A549 (cell line): ENCODE measurements at regions not wholly inside any gene's neighbourhood (a gene's known extent, or its start where the extent isn't known, plus 50 kb on each side); places are given as distances from the start of the nearest gene placed in this dataset.

ENCODE experiments used
- ATAC-seq, 2 experiments: fragments of 200-7000 bp in 1 of 2; fragments of >200 bp in 1 of 2; cut with Nextera tagmentation in 1 of 2; cut with Tn5 transposase in 1 of 2; 3 replicates each; pipeline versions ENCODE4 v1.8.0 to v1.9.1; 2018 to 2020; ENCODE audit warnings: mild to moderate bottlenecking in 1 of 2, moderate library complexity in 1 of 2
- CTCF ChIA-PET: fragments of 300-600 bp; sonication (Branson Sonifier 250); formaldehyde crosslinking; extraction: SDS; loops from one replicate; lab custom pipeline; 2021; ENCODE audit warnings: antibody characterized with exemption, inconsistent platforms; lab: Yijun Ruan, JAX
- POLR2A ChIA-PET: fragments of 350-600 bp; formaldehyde crosslinking; extraction: SDS; loops from one replicate; lab custom pipeline; 2021; ENCODE audit warnings: antibody characterized with exemption, inconsistent platforms; lab: Yijun Ruan, JAX
- DNase-seq, 2 experiments: peaks; one replicate each; pipeline versions ENCODE4 v3.0.0 to v3.0.0-alpha.2; 2011 to 2016; ENCODE audit warnings: low read depth in 1 of 2, low spot score in 1 of 2
- FAIRE-seq: peaks from 2 replicates; lab custom pipeline; 2011; peaks lifted over from hg19 to GRCh38; lab: Jason Lieb, UNC
- H3K27ac ChIP-seq, 2 experiments: fragments of >200 bp; sonication (Bioruptor Twin); formaldehyde crosslinking; 3 replicates each; pipeline ENCODE4 v1.5.1; 2016 to 2017
- H3K4me1 ChIP-seq: fragments of >200 bp; sonication (Bioruptor Twin); formaldehyde crosslinking; 3 replicates; pipeline ENCODE4 v1.6.1; 2016
- H3K4me2 ChIP-seq: fragments of >200 bp; sonication (Bioruptor Twin); formaldehyde crosslinking; 3 replicates; pipeline ENCODE4 v1.6.1; 2016
- H3K4me3 ChIP-seq: fragments of >200 bp; sonication (Bioruptor Twin); formaldehyde crosslinking; 3 replicates; pipeline ENCODE4 v1.5.1; 2016
- H3K9me3 ChIP-seq: fragments of >200 bp; sonication (Bioruptor Twin); formaldehyde crosslinking; 3 replicates; pipeline ENCODE4 v1.6.1; 2016
- ATOH8 ChIP-seq: fragments of 250-450 bp; sonication (Bioruptor Pico); IDR thresholded peaks from 2 replicates; pipeline ENCODE4 v1.5.0; 2020; ENCODE audit warnings: low read depth, mild to moderate bottlenecking, moderate library complexity
- BHLHE40 ChIP-seq: IDR thresholded peaks from 2 replicates; pipeline ENCODE4 v1.6.1; 2012; ENCODE audit warnings: low read depth, low read length, inconsistent platforms
- CBX8 ChIP-seq: fragments of 200-600 bp; sonication (generic); IDR thresholded peaks from 2 replicates; pipeline ENCODE4 v1.6.1; 2016
- CHD4 ChIP-seq: fragments of 200-600 bp; sonication (generic); IDR thresholded peaks from 2 replicates; pipeline ENCODE4 v1.6.1; 2016; ENCODE audit warnings: antibody characterized with exemption, mild to moderate bottlenecking, borderline replicate concordance
- EHMT2 ChIP-seq: fragments of 200-600 bp; sonication (generic); IDR thresholded peaks from 2 replicates; pipeline ENCODE4 v1.6.1; 2016; ENCODE audit warnings: antibody characterized with exemption, low read depth, mild to moderate bottlenecking, moderate library complexity
- FOSB ChIP-seq: fragments of 250-450 bp; sonication (Bioruptor Pico); IDR thresholded peaks from 2 replicates; pipeline ENCODE4 v1.5.0; 2020; ENCODE audit warnings: mild to moderate bottlenecking, moderate library complexity
- FOXS1 ChIP-seq: fragments of 250-450 bp; sonication (Bioruptor Pico); IDR thresholded peaks from 2 replicates; pipeline ENCODE4 v1.5.0; 2020; ENCODE audit warnings: mild to moderate bottlenecking, moderate library complexity
- GATA3 ChIP-seq: IDR thresholded peaks from 2 replicates; pipeline ENCODE4 v1.6.1; 2012; ENCODE audit warnings: borderline replicate concordance
- HDAC2 ChIP-seq: fragments of 200-600 bp; sonication (generic); IDR thresholded peaks from 2 replicates; pipeline ENCODE4 v1.6.1; 2016
- HOXB5 ChIP-seq: fragments of 250-450 bp; sonication (Bioruptor Pico); IDR thresholded peaks from 2 replicates; pipeline ENCODE4 v1.5.0; 2020; ENCODE audit warnings: mild to moderate bottlenecking, moderate library complexity
- KDM5A ChIP-seq: fragments of 200-600 bp; sonication (generic); IDR thresholded peaks from 2 replicates; pipeline ENCODE4 v1.6.1; 2016; ENCODE audit warnings: antibody characterized with exemption, mild to moderate bottlenecking
- MAFK ChIP-seq: fragments of 450-650 bp; IDR thresholded peaks from 2 replicates; pipeline ENCODE4 v1.6.1; 2014; ENCODE audit not compliant: partially characterized antibody
- MAZ ChIP-seq: fragments of 150-350 bp; IDR thresholded peaks from 2 replicates; pipeline ENCODE4 v1.6.1; 2014; ENCODE audit warnings: antibody characterized with exemption, low read depth, low read length, borderline replicate concordance
- MYC ChIP-seq: IDR thresholded peaks from 2 replicates; pipeline ENCODE4 v1.6.1; 2012; ENCODE audit warnings: mild to moderate bottlenecking, inconsistent platforms, low read length, improper control_type of control experiment, borderline replicate concordance
- PBX3 ChIP-seq: IDR thresholded peaks from 2 replicates; pipeline ENCODE4 v1.6.1; 2012
- PHF8 ChIP-seq: fragments of 200-600 bp; sonication (generic); IDR thresholded peaks from 2 replicates; pipeline ENCODE4 v1.6.1; 2016; ENCODE audit warnings: low read depth, mild to moderate bottlenecking, antibody characterized with exemption, moderate library complexity, borderline replicate concordance
- POLR2A ChIP-seq: IDR thresholded peaks from 2 replicates; pipeline ENCODE4 v1.6.1; 2012; ENCODE audit warnings: mild to moderate bottlenecking, low read length
- POLR2AphosphoS2 ChIP-seq: conservative IDR thresholded peaks from 2 replicates; pipeline ENCODE4 v1.6.1; 2012; ENCODE audit warnings: low read length, improper control_type of control experiment, inconsistent platforms
- RAD21 ChIP-seq, 2 experiments: fragments of >200 bp in 1 of 2; sonication (Bioruptor Twin) in 1 of 2; formaldehyde crosslinking in 1 of 2; IDR thresholded peaks in 1 of 2; conservative IDR thresholded peaks in 1 of 2; 2 replicates in 1 of 2; 3 replicates in 1 of 2; pipeline ENCODE4 v1.6.1; 2012 to 2018; ENCODE audit warnings: inconsistent platforms in 1 of 2
- RNF2 ChIP-seq: fragments of 200-600 bp; sonication (generic); IDR thresholded peaks from 2 replicates; pipeline ENCODE4 v1.6.1; 2016; ENCODE audit warnings: low read depth, mild to moderate bottlenecking, antibody characterized with exemption, moderate library complexity, borderline replicate concordance
- SREBF2 ChIP-seq: fragments of 450-650 bp; IDR thresholded peaks from 2 replicates; pipeline ENCODE4 v1.6.1; 2014; ENCODE audit warnings: mild to moderate bottlenecking, moderate library complexity
- TFCP2L1 ChIP-seq: fragments of 250-450 bp; sonication (Bioruptor Pico); IDR thresholded peaks from 2 replicates; pipeline ENCODE4 v1.5.0; 2021; ENCODE audit warnings: mild to moderate bottlenecking
- TP53 ChIP-seq: fragments of 250-450 bp; sonication (Bioruptor Pico); IDR thresholded peaks from 2 replicates; pipeline ENCODE4 v1.5.0; 2021; ENCODE audit warnings: mild to moderate bottlenecking, moderate library complexity
- USF2 ChIP-seq: fragments of 450-650 bp; IDR thresholded peaks from 2 replicates; pipeline ENCODE4 v1.6.1; 2014; ENCODE audit warnings: antibody characterized with exemption
- ZFP36 ChIP-seq: fragments of 450-650 bp; IDR thresholded peaks from 2 replicates; pipeline ENCODE4 v1.6.1; 2014; ENCODE audit warnings: borderline replicate concordance; ENCODE audit not compliant: partially characterized antibody
- ZNF302 ChIP-seq: fragments of 250-450 bp; sonication (Bioruptor Pico); IDR thresholded peaks from 2 replicates; pipeline ENCODE4 v1.9.0; 2021; ENCODE audit warnings: inconsistent platforms, mild to moderate bottlenecking, moderate library complexity
- WGBS: methylation state at CpG from one replicate; pipeline ENCODE4 v1.1.6; 2017; ENCODE audit errors: missing lambda C conversion rate; 5-methylcytosine and 5-hydroxymethylcytosine counted together
- TF ChIP-seq, protein P1 (sequence below): fragments of 250-450 bp; sonication (Bioruptor Pico); IDR thresholded peaks from 2 replicates; pipeline ENCODE4 v1.5.0; 2021; ENCODE audit warnings: mild to moderate bottlenecking, moderate library complexity, borderline replicate concordance
- TF ChIP-seq, protein P2 (sequence below): fragments of >200 bp; sonication (Bioruptor Twin); formaldehyde crosslinking; IDR thresholded peaks from 3 replicates; pipeline ENCODE4 v1.6.1; 2016
- TF ChIP-seq, protein P3 (sequence below): IDR thresholded peaks from 2 replicates; pipeline ENCODE4 v1.6.1; 2012

DNA sequence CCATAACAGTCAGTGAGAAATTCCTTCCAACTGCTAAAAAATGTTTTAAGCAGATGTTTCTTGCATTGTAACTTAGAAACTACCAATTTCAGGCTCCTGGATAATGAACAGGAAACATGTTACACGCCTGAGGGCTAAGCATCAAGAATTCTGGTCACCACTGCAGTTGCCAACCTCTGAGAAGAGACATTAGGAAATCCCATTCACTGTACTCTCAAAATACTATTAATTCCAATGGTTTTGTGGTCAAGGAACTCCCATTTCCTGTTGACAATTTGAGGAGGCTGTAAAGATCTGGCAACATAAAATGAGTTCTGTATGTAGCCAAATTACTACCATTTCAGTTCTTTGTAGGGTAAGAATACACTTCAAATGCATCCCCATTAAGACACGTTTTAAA, 456.0 kb upstream of the MEF2C start:
- ChIA-PET CTCF (no interaction called here), POLR2A (no interaction called here)
- ATAC-seq, result no peak
- Histone ChIP-seq H3K27ac (no peak overlapping the region), H3K9me3 (no peaks in the 10 kb centered on the region), H3K4me1 (no peaks in the 10 kb centered on the region), H3K4me2 (no peak overlapping the region)
- TF ChIP-seq HDAC2 (no peak), RAD21 (conservative IDR thresholded peaks at IDR 0.05 in 1 of 2, IDR thresholded peaks at IDR 0.05 in 1 of 2) (no peak), ZFP36 (no peak), GATA3 (no peak), FOSB (CRISPR knock-in tag) (no peak), TFCP2L1 (no peak), CBX8 (no peak), BHLHE40 (no peak), MAZ (no peak), ZNF302 (no peak)
- TF ChIP-seq, protein P1, sequence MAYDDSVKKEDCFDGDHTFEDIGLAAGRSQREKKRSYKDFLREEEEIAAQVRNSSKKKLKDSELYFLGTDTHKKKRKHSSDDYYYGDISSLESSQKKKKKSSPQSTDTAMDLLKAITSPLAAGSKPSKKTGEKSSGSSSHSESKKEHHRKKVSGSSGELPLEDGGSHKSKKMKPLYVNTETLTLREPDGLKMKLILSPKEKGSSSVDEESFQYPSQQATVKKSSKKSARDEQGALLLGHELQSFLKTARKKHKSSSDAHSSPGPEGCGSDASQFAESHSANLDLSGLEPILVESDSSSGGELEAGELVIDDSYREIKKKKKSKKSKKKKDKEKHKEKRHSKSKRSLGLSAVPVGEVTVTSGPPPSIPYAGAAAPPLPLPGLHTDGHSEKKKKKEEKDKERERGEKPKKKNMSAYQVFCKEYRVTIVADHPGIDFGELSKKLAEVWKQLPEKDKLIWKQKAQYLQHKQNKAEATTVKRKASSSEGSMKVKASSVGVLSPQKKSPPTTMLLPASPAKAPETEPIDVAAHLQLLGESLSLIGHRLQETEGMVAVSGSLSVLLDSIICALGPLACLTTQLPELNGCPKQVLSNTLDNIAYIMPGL, result no peak
- TF ChIP-seq, protein P2, sequence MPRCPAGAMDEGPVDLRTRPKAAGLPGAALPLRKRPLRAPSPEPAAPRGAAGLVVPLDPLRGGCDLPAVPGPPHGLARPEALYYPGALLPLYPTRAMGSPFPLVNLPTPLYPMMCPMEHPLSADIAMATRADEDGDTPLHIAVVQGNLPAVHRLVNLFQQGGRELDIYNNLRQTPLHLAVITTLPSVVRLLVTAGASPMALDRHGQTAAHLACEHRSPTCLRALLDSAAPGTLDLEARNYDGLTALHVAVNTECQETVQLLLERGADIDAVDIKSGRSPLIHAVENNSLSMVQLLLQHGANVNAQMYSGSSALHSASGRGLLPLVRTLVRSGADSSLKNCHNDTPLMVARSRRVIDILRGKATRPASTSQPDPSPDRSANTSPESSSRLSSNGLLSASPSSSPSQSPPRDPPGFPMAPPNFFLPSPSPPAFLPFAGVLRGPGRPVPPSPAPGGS, result no peak
- TF ChIP-seq, all 56 proteins: peak for 0
- DNase-seq (no peak), FAIRE-seq (no peak)
- no peak overlapping the region for H3K4me3 ChIP-seq
- WGBS, result 1% methylated on average over 2 of the region's 2 CpGs

- ChIA-PET CTCF (no interaction called here), POLR2A (no interaction called here)
- TF ChIP-seq, protein P3, sequence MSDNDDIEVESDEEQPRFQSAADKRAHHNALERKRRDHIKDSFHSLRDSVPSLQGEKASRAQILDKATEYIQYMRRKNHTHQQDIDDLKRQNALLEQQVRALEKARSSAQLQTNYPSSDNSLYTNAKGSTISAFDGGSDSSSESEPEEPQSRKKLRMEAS, result no peak
- TF ChIP-seq PHF8 (no peak), POLR2AphosphoS2 (no peak), SREBF2 (no peak), PBX3 (no peak), CHD4 (no peak), MAFK (no peak), KDM5A (no peak), ATOH8 (no peak), FOXS1 (CRISPR knock-in tag) (no peak), GATA3 (no peak), EHMT2 (no peak), RNF2 (no peak), POLR2A (no peak), USF2 (no peak), MYC (no peak), TFCP2L1 (no peak), HOXB5 (CRISPR knock-in tag) (no peak), TP53 (CRISPR knock-in tag) (no peak), BHLHE40 (no peak)
- DNase-seq (no peak), FAIRE-seq (no peak), ATAC-seq (no peak)
- Histone ChIP-seq H3K4me2 (no peak overlapping the region), H3K27ac (no peak overlapping the region), H3K4me1 (no peaks in the 10 kb centered on the region), H3K9me3 (no peaks in the 10 kb centered on the region), H3K4me3 (no peak overlapping the region)
- 23% methylated on average over 2 of the region's 2 CpGs for WGBS
Measured at GRCh38 chr5:89336111-89336510, 453.1 kb upstream of the MEF2C start.
